Ectodermal cell (in vitro differentiated cells): ENCODE measurements at regions not wholly inside any gene's neighbourhood (a gene's known extent, or its start where the extent isn't known, plus 50 kb on each side); places are given as distances from the start of the nearest gene placed in this dataset.

Experiments
- H3K27ac ChIP-seq: 2 replicates; pipeline ENCODE4 v1.7.0; 2013; ENCODE audit warnings: mild to moderate bottlenecking, low read depth, low read length; ENCODE audit not compliant: insufficient read depth, poor library complexity, severe bottlenecking
- H3K27me3 ChIP-seq: 2 replicates; pipeline ENCODE4 v1.7.0; 2013; ENCODE audit warnings: mild to moderate bottlenecking, low read length; ENCODE audit not compliant: insufficient read depth, control insufficient read depth, poor library complexity, severe bottlenecking
- H3K36me3 ChIP-seq: one replicate; pipeline ENCODE4 v1.7.0; 2013; ENCODE audit warnings: low read length; ENCODE audit not compliant: control insufficient read depth, insufficient read depth
- H3K4me1 ChIP-seq: one replicate; pipeline ENCODE4 v1.7.0; 2013; ENCODE audit warnings: low read length; ENCODE audit not compliant: control insufficient read depth, insufficient read depth
- H3K4me3 ChIP-seq: 2 replicates; pipeline ENCODE4 v1.7.0; 2013; ENCODE audit warnings: low read depth, low read length, control low read depth; ENCODE audit not compliant: insufficient read depth
- H3K9me3 ChIP-seq: 2 replicates; pipeline ENCODE4 v1.7.0; 2013; ENCODE audit warnings: mild to moderate bottlenecking, low read length, moderate library complexity; ENCODE audit not compliant: control insufficient read depth
- WGBS, 2 experiments: methylation state at CpG; one replicate each; pipeline ENCODE4 v1.1.7; 2013; ENCODE audit warnings: missing lambda C conversion rate in 2 of 2; 5-methylcytosine and 5-hydroxymethylcytosine counted together

DNA sequence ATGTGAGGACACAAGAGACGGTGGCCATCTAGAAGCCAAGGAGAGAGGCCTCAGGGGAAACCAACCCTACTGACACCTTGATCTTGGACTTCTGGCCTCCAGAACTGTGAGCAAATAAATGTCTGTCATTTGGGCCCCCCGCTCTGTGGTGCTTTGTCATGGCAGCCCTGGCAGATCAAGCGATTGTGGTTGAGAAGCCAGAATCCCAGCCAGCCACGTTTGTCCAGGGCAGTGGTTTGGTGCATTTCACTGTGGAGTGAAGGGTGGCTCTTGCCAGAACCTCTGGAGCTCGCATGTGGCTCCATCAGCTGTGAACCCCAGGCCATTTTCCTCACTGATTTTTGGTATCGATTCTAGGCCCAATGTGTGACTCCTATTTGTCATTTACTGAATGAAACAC lies 404.9 kb downstream of the BCL11B start:
- H3K27ac ChIP-seq, result no peak overlapping the region
- no peaks in the 10 kb centered on the region for H3K36me3 ChIP-seq
- WGBS, 2 experiments, result 93 to 95% methylated on average over 6 of the region's 6 CpGs
- no peaks in the 10 kb centered on the region for H3K4me1 ChIP-seq
- no peaks in the 10 kb centered on the region for H3K27me3 ChIP-seq
- no peak overlapping the region for H3K4me3 ChIP-seq
- H3K9me3 ChIP-seq, result no peaks in the 10 kb centered on the region

DNA sequence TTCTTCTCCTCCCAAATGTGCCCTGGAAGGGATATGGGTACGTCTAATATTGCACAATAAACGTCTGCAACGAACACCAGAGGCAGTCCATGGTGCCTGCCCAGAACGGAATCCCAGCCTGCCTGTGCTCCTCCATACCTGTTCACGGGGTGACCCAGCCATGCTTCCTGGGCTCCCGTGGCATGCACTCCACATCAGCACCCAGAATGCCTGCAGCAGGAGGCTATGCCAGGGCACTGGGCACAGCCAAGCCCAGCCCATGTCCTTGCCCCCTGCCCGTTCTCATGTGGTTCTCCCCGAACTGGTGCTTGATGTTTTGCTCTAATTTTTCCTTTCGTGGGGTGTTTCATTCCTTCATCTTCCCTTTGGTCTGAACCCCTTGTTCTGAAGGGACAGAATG lies 404.3 kb downstream of the BCL11B start:
- Histone ChIP-seq H3K27me3 (no peaks in the 10 kb centered on the region), H3K4me3 (no peak overlapping the region), H3K27ac (no peak overlapping the region), H3K4me1 (no peaks in the 10 kb centered on the region), H3K9me3 (no peaks in the 10 kb centered on the region), H3K36me3 (no peaks in the 10 kb centered on the region)
- WGBS, 2 experiments, result 82 to 86% methylated on average over 9 of the region's 9 CpGs

DNA sequence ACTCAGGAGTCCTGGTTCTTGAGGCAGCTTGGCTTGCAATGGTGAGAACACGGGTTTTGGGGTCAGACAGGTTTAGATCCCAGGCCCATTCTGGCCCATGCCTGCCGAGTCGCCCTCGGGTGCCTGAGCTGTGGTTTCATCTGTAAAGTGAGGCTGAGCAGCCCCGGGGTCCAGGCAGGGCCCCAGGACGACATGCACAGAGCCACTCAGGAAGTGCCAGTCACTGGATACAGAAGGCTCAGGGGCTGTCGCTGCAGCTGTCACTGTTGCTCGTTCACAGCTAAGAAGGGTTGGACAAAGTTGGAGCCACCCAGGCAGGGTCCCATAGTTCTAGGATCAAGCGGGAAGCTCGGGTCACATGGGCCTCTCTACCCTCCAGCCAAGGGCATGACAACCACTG lies 403.1 kb downstream of the BCL11B start:
- Histone ChIP-seq H3K9me3 (no peaks in the 10 kb centered on the region), H3K4me1 (no peaks in the 10 kb centered on the region), H3K4me3 (no peak overlapping the region), H3K27ac (no peak overlapping the region), H3K27me3 (no peaks in the 10 kb centered on the region), H3K36me3 (no peaks in the 10 kb centered on the region)
- WGBS, 2 experiments, result 93% methylated on average over 10 of the region's 10 CpGs

DNA sequence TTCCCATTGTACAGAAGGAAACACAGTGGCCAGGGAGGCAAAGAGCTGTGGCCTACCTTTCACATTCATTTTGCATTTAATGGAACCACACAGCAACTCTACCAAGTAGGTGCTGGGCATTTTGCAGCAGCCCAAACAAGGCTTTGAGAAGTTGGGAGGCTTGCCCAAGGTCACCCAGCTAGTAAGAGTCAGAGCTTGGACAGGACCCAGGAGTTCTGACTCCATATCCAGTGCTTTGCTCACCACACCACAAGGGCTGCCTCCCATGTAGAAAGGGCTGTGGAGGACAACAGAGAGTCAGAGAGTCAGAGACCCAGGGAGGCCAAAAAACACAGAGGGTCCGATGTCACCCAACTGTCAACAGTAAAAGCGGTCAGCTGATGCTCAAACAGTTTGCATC lies 400.2 kb downstream of the BCL11B start:
- Histone ChIP-seq H3K27ac (no peak overlapping the region), H3K27me3 (no peaks in the 10 kb centered on the region), H3K9me3 (no peaks in the 10 kb centered on the region), H3K36me3 (no peaks in the 10 kb centered on the region), H3K4me3 (no peak overlapping the region), H3K4me1 (no peaks in the 10 kb centered on the region)
- WGBS, 2 experiments, result 93 to 94% methylated on average over 2 of the region's 2 CpGs

DNA sequence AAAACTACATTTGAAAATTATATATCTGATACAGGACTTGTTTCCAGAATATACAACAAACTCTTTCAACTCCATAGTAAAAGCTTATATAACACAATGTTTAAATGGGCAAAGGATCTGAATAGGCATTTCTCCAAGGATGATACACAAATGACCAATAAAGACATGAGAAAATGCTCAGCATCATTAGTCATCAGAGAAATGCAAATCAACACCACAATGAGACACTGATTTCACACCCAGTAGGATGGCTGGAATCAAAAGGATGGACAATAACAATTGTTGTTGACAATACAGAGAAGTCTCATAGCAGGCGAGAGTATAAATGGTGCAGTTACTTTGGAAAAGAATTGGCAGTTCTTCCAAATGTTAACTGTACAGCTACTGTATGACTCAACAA lies 394.9 kb downstream of the BCL11B start:
- Histone ChIP-seq H3K9me3 (no peaks in the 10 kb centered on the region), H3K4me3 (no peak overlapping the region), H3K36me3 (no peaks in the 10 kb centered on the region), H3K27me3 (no peaks in the 10 kb centered on the region), H3K4me1 (no peaks in the 10 kb centered on the region), H3K27ac (no peak overlapping the region)
- WGBS, 2 experiments, result 73 to 90% methylated on average over 1 of the region's 1 CpG

DNA sequence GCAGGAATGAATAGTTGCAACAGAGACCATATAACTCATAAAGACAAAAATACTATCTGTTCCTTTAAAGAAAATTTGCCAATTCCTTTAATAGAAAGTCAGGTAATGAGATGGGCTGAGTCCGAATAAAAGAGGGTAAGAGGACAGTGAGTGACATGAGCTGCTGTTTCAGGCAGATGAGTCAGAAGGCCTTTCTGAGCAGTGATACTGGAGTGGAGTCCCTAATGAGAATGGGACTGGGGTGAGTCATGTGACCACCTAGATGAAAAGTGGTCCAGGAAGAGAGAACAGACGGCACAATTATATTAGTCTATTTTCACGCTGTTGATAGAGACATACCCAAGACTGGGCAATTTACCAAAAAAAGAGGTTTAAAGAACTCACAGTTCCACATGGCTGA lies 393.7 kb downstream of the BCL11B start:
- no peak overlapping the region for H3K27ac ChIP-seq
- no peaks in the 10 kb centered on the region for H3K9me3 ChIP-seq
- H3K4me3 ChIP-seq, result no peak overlapping the region
- H3K36me3 ChIP-seq, result no peaks in the 10 kb centered on the region
- H3K27me3 ChIP-seq, result no peaks in the 10 kb centered on the region
- H3K4me1 ChIP-seq, result no peaks in the 10 kb centered on the region
- WGBS, 2 experiments, result 91 to 96% methylated on average over 3 of the region's 3 CpGs

DNA sequence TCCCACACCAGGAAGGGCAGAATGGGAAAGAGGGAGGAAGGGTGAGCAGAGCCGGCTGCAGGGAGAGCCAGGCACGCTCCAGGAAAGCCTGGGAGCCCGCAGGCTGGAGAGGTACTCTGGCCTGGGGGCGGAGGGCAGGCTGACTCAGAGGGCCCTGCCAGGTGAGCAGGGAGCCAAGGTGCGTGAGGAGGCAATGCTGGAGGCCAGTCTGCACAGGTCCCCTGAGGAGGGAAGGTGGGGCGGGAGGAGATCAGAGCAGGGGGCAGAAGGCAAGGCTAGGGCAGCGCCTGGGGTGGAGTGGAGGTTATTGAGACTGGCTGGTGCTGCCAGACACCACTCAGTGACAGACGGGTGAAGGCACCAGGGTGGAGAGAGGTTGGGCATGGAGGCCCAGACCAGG lies 385.0 kb downstream of the BCL11B start:
- Histone ChIP-seq H3K27ac (no peak overlapping the region), H3K9me3 (no peaks in the 10 kb centered on the region)

DNA sequence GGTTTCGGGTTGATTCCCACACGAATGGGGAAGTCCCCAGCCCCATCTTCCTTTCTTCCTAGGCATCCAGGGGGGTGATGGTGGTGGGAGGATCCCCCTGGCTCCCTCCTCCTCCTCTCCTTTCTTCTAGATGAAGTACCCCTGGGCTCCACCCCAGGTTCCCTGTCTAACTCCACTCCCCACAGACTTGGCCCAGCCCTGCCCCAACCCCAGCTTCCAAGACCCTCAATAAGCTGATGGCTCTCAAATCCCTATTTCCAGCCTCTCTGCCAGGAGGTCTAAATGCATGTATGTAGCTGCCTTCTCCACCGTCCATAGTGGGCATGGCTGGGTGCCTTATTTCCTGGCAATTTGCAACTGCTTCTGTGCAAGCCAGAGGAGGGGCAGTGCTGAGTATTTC lies 383.7 kb downstream of the BCL11B start:
- no peaks in the 10 kb centered on the region for H3K36me3 ChIP-seq
- 85 to 90% methylated on average over 3 of the region's 3 CpGs for WGBS, 2 experiments
- peaks cover 21% of the 10 kb centered on the region for H3K4me1 ChIP-seq
- no peaks in the 10 kb centered on the region for H3K9me3 ChIP-seq
- no peaks in the 10 kb centered on the region for H3K27me3 ChIP-seq
- no peak overlapping the region for H3K27ac ChIP-seq
- no peak overlapping the region for H3K4me3 ChIP-seq

More for the DNA sequence above, 385.0 kb downstream of the BCL11B start:
- peaks cover 21% of the 10 kb centered on the region for H3K4me1 ChIP-seq
- H3K27me3 ChIP-seq, result no peaks in the 10 kb centered on the region
- 92 to 93% methylated on average over 8 of the region's 8 CpGs for WGBS, 2 experiments
- no peak overlapping the region for H3K4me3 ChIP-seq
- H3K36me3 ChIP-seq, result no peaks in the 10 kb centered on the region

DNA sequence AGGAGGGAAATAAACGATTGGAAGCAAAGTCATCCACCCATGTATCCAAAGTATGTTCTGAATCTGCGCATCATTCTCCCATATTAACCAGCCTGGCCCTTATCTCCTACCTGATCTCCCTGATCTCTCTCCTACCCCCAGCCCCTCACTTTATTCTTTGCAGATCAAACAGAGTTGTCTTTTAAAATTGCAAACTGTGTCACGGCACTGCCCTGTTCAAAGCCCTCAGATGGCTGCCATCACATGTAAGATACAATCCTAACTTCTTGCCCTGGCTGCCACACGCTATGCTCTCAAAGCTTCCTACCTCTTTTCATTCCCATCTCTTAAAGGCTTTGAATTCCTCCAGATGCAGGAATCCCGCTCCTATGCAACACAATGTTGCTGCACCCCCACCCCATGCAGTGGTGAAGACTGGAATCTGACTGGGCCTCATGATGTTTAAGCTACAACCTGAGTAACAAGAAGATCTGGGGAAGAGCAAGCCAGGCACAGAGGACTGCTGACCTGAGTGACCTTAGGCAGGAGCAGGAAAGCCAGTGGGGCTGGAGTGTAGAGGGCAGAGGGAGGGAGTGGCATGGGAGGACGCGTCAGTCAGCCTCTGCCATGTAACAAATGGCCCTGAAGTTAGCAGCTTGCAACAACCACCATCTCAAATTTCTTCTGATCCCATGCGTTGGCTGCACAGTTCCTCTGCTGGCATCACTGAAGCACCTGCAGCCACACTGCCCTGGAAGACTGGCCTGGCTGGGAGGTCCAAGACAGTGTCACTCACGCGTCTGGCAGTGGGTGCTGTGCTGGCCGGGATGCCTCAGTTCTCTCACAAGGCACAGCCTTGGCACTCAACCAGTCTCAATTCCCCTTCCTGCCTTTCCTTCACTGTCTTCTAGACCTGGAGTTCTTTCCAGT lies 382.8 kb downstream of the BCL11B start:
- Histone ChIP-seq H3K36me3 (no peaks in the 10 kb centered on the region), H3K27ac (no peak overlapping the region), H3K27me3 (no peaks in the 10 kb centered on the region), H3K4me3 (no peak overlapping the region), H3K4me1 (peaks cover 21% of the 10 kb centered on the region), H3K9me3 (no peaks in the 10 kb centered on the region)
- 92 to 94% methylated on average over 11 of the region's 11 CpGs for WGBS, 2 experiments

DNA sequence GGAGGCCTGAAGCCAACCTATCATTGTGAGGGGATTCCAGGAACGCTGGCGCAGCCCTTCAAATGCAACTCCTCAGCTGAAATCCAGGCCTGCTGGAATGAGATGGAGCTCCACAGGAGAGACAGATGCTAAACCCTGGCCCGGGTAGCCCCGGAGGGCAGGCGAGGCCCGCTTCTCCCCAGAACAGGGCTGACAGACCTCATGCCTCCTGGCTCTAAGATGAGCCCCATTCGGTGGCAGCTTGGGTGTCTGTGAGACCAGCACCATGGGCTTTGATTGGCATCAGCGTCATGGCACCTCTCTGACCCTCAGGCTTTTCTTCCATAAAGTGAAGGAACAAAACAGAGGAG lies 382.2 kb downstream of the BCL11B start:
- WGBS, 2 experiments, result 95% methylated on average over 8 of the region's 8 CpGs
- Histone ChIP-seq H3K27me3 (no peaks in the 10 kb centered on the region), H3K4me1 (peaks cover 21% of the 10 kb centered on the region), H3K4me3 (no peak overlapping the region), H3K36me3 (no peaks in the 10 kb centered on the region), H3K27ac (no peak overlapping the region), H3K9me3 (no peaks in the 10 kb centered on the region)
